ENCODE measurements at regions not wholly inside any gene's neighbourhood (a gene's known extent, or its start where the extent isn't known, plus 50 kb on each side); places are given as distances from the start of the nearest gene placed in this dataset.
A peak's percentile ranks its signal among the peaks of the same experiment; 100 is the strongest.

DNA sequence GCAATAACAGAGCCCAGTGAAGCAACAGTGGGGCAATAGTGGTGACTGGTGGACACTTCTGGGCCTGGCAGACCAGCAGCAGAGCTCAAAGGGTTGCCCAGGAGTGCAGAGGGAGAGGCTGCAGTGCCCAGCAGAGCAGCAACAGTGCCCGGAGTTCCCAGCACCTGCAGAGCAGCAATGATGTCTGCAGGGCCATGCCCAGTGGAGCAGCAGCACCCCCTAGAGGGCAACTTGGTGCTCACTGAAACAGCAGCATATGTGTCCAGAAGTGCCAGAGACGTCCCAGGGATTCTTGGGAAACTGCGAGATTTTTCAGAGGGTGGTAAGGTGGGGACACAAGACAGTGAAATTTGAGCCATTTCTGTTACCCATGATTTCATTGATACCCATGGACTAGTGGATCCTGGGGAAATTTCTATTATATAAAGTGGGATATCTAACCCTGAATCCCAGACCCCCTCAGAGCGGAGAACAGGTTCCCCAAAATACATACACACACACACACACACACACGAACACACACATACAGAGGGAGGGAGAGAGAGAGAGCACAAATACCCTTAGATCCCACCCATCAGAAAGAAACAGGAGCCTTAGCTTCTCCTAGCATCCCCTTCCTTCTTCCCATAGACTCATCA, 156.9 kb upstream of the GJB5 start:
- no peaks in the 10 kb centered on the region for H3K36me3 Mint-ChIP-seq (ENCODE audit: low read depth)
- H3K4me1 Mint-ChIP-seq, result no peaks in the 10 kb centered on the region
- H3K9me3 Mint-ChIP-seq, result no peaks in the 10 kb centered on the region
- H3K27me3 Mint-ChIP-seq, result peaks cover 2% of the 10 kb centered on the region
- ChIA-PET CTCF (no interaction called here), POLR2A (no interaction called here)
- H3K27ac Mint-ChIP-seq, result no peak overlapping the region
- H3K4me3 Mint-ChIP-seq, result no peak overlapping the region
- DNase-seq, result peak; percentile 67

GRCh38 chr1:34602907-34603306, 151.9 kb upstream of the GJB5 start:
- no peaks in the 10 kb centered on the region for H3K4me1 Mint-ChIP-seq
- H3K27ac Mint-ChIP-seq, result no peak overlapping the region
- POLR2A ChIA-PET, result no interaction called here
- H3K4me3 Mint-ChIP-seq, result no peak overlapping the region
- no peaks in the 10 kb centered on the region for H3K36me3 Mint-ChIP-seq (ENCODE audit: low read depth)
- no peak for DNase-seq
- CTCF ChIA-PET, result no interaction called here
- no peaks in the 10 kb centered on the region for H3K9me3 Mint-ChIP-seq
- no peaks in the 10 kb centered on the region for H3K27me3 Mint-ChIP-seq

GRCh38 chr1:34603594-34603993, 151.3 kb upstream of the GJB5 start:
- H3K4me3 Mint-ChIP-seq, result no peak overlapping the region
- H3K27ac Mint-ChIP-seq, result no peak overlapping the region
- POLR2A ChIA-PET, result no interaction called here
- H3K27me3 Mint-ChIP-seq, result peaks cover 5% of the 10 kb centered on the region
- H3K36me3 Mint-ChIP-seq (ENCODE audit: low read depth), result no peaks in the 10 kb centered on the region
- DNase-seq, result no peak
- no peaks in the 10 kb centered on the region for H3K4me1 Mint-ChIP-seq
- CTCF ChIA-PET, result interaction anchor here (0.6 kb wide), 1 partner anchor 619 kb away, joined by 3 read pairs; no protein-coding TSS in a partner anchor
- H3K9me3 Mint-ChIP-seq, result no peaks in the 10 kb centered on the region

GRCh38 chr1:34606504-34606903, 148.3 kb upstream of the GJB5 start:
- Mint-ChIP-seq H3K27me3 (peaks cover 13% of the 10 kb centered on the region), H3K4me3 (no peak overlapping the region), H3K27ac (no peak overlapping the region), H3K9me3 (no peaks in the 10 kb centered on the region), H3K36me3 (ENCODE audit: low read depth) (no peaks in the 10 kb centered on the region), H3K4me1 (no peaks in the 10 kb centered on the region)
- POLR2A ChIA-PET, result no interaction called here
- CTCF ChIA-PET, result no interaction called here
- DNase-seq, result no peak

DNA sequence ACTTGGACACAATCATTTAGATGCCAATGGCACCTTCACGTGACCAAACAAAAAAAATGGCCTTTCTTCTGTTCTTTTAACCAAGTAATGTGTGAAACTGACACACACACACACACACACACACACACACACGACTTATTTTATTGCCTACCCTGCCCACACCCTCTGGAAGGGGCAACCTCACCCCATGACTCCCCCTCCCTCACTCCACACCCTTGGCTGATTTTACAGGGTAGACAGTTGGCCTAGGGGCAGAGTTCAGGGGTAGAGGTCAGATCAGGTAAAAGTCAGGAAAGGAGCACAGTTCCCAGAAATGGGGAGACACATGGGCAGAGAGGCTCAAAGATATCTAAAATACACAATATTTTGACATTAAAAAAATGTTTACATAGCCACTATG, 144.8 kb upstream of the GJB5 start:
- no peaks in the 10 kb centered on the region for H3K4me1 Mint-ChIP-seq
- H3K27ac Mint-ChIP-seq, result no peak overlapping the region
- peaks cover 18% of the 10 kb centered on the region for H3K27me3 Mint-ChIP-seq
- DNase-seq, result no peak
- ChIA-PET POLR2A (no interaction called here), CTCF (no interaction called here)
- H3K36me3 Mint-ChIP-seq (ENCODE audit: low read depth), result no peaks in the 10 kb centered on the region
- no peak overlapping the region for H3K4me3 Mint-ChIP-seq
- H3K9me3 Mint-ChIP-seq, result no peaks in the 10 kb centered on the region

DNA sequence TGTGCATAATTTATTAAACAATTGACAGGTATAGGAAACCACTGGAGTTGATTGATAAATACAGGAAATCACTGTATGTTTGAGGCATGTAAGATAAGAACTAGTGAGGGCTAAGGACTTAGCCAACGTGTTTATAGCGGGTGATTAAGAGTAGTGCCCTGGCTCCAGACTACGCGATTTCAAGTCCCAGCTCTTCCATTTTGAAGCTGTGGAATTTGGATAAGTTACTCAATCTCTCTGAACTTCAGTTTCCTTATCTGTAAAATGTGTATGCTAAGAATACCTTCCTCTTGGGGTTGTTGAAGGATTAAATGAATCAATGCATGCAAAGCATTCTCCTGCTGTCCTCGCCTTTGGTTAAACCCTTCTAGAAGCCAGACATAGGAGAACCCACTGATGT, 143.3 kb upstream of the GJB5 start:
- H3K9me3 Mint-ChIP-seq, result no peaks in the 10 kb centered on the region
- no peak overlapping the region for H3K4me3 Mint-ChIP-seq
- POLR2A ChIA-PET, result no interaction called here
- no peak for DNase-seq
- H3K36me3 Mint-ChIP-seq (ENCODE audit: low read depth), result no peaks in the 10 kb centered on the region
- no peak overlapping the region for H3K27ac Mint-ChIP-seq
- no peaks in the 10 kb centered on the region for H3K4me1 Mint-ChIP-seq
- CTCF ChIA-PET, result no interaction called here
- H3K27me3 Mint-ChIP-seq, result peaks cover 18% of the 10 kb centered on the region

- Mint-ChIP-seq H3K27me3 (peaks cover 20% of the 10 kb centered on the region), H3K9me3 (no peaks in the 10 kb centered on the region), H3K4me3 (no peak overlapping the region), H3K36me3 (ENCODE audit: low read depth) (no peaks in the 10 kb centered on the region), H3K4me1 (no peaks in the 10 kb centered on the region), H3K27ac (no peak overlapping the region)
- no peak for DNase-seq
- ChIA-PET CTCF (no interaction called here), POLR2A (no interaction called here)
Observed at GRCh38 chr1:34612091-34612827, 142.6 kb upstream of the GJB5 start.

DNA sequence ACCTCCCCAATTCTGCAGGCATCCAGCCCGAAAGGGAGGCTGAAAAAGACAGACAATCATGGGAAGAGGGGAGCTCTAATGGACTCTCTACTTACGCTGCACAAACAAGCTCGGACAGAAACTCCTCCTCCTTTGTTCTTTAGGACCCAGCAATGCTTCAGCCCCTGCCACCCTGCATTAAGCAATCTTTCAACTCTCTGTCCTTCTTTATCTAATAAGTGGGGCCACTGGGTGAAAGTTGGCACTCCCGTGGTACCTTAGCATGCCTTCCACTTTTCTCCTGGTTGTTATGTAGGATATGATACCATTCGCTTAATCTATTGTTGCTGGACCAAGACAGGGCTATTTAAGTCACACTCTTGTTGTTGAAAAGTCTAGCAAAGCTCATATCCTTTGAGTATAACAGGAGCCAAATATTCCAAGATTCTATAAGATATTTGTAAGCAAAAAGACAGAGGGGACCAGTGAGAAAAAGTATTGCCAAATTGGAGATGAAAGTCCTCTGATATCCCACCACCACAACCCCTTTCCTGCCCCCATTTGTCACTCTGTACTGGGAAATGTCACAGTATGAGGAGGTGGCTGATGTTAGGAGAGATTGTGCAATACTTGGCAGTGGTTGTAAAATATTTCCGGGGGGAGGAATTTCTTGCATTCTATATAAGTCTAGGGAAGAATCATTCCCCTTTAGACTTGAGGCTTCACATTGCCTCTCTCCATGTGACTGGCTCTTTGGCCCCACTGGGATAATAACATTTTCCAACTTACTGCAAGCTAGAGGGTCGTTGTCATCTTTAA, 137.3 kb upstream of the GJB5 start:
- Mint-ChIP-seq H3K27ac (no peak overlapping the region), H3K4me1 (no peaks in the 10 kb centered on the region), H3K27me3 (peaks cover 10% of the 10 kb centered on the region), H3K36me3 (ENCODE audit: low read depth) (no peaks in the 10 kb centered on the region), H3K4me3 (no peak overlapping the region), H3K9me3 (no peaks in the 10 kb centered on the region)
- ChIA-PET POLR2A (no interaction called here), CTCF (interaction anchor here (0.6 kb wide), 2 partner anchors 10 to 443 kb away, joined by 3 to 4 read pairs; no protein-coding TSS in a partner anchor)
- no peak for DNase-seq

- H3K4me1 Mint-ChIP-seq, result no peaks in the 10 kb centered on the region
- ChIA-PET CTCF (no interaction called here), POLR2A (no interaction called here)
- no peaks in the 10 kb centered on the region for H3K9me3 Mint-ChIP-seq
- H3K4me3 Mint-ChIP-seq, result no peak overlapping the region
- H3K36me3 Mint-ChIP-seq (ENCODE audit: low read depth), result no peaks in the 10 kb centered on the region
- H3K27ac Mint-ChIP-seq, result no peak overlapping the region
- DNase-seq, result no peak
- peaks cover 10% of the 10 kb centered on the region for H3K27me3 Mint-ChIP-seq
Observed at GRCh38 chr1:34618381-34618780, 136.5 kb upstream of the GJB5 start.

GRCh38 chr1:34619256-34619655, 135.6 kb upstream of the GJB5 start:
- POLR2A ChIA-PET, result no interaction called here
- Mint-ChIP-seq H3K4me1 (no peaks in the 10 kb centered on the region), H3K36me3 (ENCODE audit: low read depth) (no peaks in the 10 kb centered on the region), H3K4me3 (no peak overlapping the region), H3K27me3 (peaks cover 12% of the 10 kb centered on the region), H3K9me3 (no peaks in the 10 kb centered on the region), H3K27ac (no peak overlapping the region)
- CTCF ChIA-PET, result no interaction called here
- DNase-seq, result no peak

- no peak for DNase-seq
- ChIA-PET CTCF (interaction anchor here (0.6 kb wide), 1 partner anchor 86 kb away, joined by 3 read pairs; no protein-coding TSS in a partner anchor), POLR2A (no interaction called here)
- Mint-ChIP-seq H3K27me3 (peaks cover 16% of the 10 kb centered on the region), H3K4me3 (no peak overlapping the region), H3K36me3 (ENCODE audit: low read depth) (no peaks in the 10 kb centered on the region), H3K4me1 (peaks cover 5% of the 10 kb centered on the region), H3K27ac (no peak overlapping the region), H3K9me3 (no peaks in the 10 kb centered on the region)
Observed at GRCh38 chr1:34621916-34622315, 132.9 kb upstream of the GJB5 start.

DNA sequence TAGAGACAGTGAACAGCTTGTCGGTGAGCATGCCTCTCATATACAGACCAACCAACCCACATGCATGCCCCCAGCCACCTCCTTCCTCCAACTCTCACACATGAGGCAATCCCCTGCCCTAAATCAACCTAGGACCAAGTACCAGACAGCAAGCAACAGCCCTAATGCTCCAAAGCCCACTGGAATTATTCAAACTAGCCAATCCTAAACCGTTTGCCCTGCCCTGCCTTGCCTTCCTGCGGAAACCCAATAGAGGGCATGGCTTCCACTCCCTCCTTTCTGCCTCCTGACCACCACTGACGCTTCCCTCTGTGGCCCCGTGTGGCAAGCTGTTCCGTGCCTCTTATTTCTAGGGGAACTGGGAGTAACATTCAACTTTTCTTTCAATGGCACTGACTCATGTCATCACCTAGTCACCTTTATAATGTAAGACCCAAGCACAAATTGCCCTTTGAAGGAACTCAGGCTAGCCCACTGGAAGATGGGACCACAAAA, 129.3 kb upstream of the GJB5 start:
- H3K4me1 Mint-ChIP-seq, result peaks cover 5% of the 10 kb centered on the region
- no peak overlapping the region for H3K27ac Mint-ChIP-seq
- no peak overlapping the region for H3K4me3 Mint-ChIP-seq
- H3K9me3 Mint-ChIP-seq, result no peaks in the 10 kb centered on the region
- peaks cover 8% of the 10 kb centered on the region for H3K27me3 Mint-ChIP-seq
- no peak for DNase-seq
- ChIA-PET POLR2A (no interaction called here), CTCF (no interaction called here)
- no peaks in the 10 kb centered on the region for H3K36me3 Mint-ChIP-seq (ENCODE audit: low read depth)

DNA sequence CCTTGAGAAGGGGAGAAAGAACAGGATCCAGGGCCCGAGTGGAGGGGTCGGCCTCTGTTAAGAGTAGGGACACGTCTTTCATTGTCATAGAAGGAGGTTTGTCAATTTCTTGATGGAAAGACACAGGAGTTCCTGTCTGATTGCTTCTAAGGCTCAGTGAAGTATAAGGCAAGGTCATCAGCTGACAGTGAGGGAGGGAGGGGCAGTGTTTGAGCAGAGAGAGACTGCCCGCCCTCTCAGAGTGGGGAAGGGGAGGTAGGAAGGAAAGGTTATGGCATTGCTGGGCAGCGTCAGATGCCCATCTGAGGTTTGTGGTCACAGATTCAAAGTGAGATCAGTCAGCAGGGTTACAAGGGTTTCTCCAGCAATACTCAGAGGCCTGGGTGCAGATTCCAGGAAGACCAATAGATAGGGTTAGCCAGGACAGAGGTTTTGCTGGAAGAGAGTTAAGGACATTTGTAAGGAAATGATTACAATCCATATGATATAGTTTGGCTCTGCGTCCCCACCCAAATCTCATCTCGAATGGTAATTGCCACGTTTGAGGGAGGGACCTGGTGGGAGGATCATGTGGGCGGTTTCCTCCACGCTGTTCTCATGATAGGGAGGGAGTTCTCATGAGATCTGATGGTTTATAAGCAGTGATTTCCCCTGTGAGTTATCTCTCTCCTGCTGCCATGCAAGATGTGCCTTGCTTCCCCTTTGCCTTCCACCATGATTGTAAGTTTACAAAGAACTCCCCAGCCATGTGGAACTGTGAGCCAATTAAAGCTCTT, 127.2 kb upstream of the GJB5 start:
- Mint-ChIP-seq H3K27me3 (peaks cover 6% of the 10 kb centered on the region), H3K4me3 (no peak overlapping the region), H3K27ac (no peak overlapping the region), H3K4me1 (peaks cover 5% of the 10 kb centered on the region), H3K9me3 (no peaks in the 10 kb centered on the region), H3K36me3 (ENCODE audit: low read depth) (no peaks in the 10 kb centered on the region)
- DNase-seq, result no peak
- ChIA-PET POLR2A (no interaction called here), CTCF (no interaction called here)

All from activated CD4-positive, alpha-beta T cell treated with anti-CD3 and anti-CD28 coated beads, Interleukin-2, amount 10 ng/mL, durations not matched to agents 7 days and 5 days (primary cell).